ENCODE measurements at regions not wholly inside any gene's neighbourhood (a gene's known extent, or its start where the extent isn't known, plus 50 kb on each side); places are given as distances from the start of the nearest gene placed in this dataset.

GRCh38 chr9:22232971-22233370 is 213.7 kb upstream of the DMRTA1 start:
- ATAC-seq (replicated peaks), result no peak

DNA sequence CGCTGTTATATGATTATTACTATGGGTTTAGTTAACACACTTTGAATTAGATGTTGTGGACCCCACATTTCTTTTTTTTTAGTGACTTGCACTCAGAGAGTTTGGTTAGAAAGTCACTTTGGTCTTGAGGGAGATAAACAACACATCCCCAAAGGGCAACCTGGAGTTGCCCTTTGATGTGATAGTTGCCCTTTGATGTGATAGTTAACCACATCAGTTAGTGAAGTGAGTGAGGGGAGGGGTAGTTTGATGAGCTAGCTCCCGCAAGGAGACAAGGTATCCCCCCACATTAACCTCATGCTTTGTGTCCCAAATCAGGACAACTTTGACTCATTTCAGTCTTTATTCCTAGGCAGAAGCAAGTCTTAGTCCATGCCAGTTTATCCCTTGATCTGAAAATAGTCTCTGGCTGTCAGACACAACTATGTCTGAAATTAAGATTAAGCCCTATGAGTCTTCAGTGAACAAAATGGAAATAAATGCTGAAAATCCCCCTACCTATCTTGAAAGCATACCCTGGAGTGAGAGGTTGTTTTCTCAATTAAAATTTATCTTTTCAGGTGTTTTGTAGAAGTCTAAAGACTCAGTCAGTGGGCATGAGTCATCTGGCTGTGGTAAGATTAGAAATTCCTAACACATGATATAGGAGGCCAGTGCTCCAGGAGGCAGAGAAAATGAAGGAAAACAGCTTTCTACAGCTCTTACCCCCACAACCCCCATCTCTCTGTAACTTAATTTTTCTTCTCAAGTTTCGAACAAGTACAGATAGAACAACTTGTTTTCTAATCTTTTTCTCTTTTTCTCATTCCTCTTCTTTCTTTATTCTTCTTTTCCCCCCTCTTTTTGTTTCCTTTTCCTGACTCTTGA is 208.9 kb upstream of the DMRTA1 start:
- DNase-seq (no peak), ATAC-seq (replicated peaks) (no peak)
- peak overlapping the region; percentile 33 for H3K27ac Mint-ChIP-seq
- H3K4me3 Mint-ChIP-seq, result peak overlapping the region; percentile 4 to 41
- peaks cover 43 to 66% of the 10 kb centered on the region in 2 donors for H3K4me1 Mint-ChIP-seq
- peaks cover under 1 to 5% of the 10 kb centered on the region in 2 donors for H3K9me3 Mint-ChIP-seq
- H3K36me3 Mint-ChIP-seq, result peaks cover 0 to 1% of the 10 kb centered on the region in 2 donors
- H3K27me3 Mint-ChIP-seq, result no peaks in the 10 kb centered on the region

More at GRCh38 chr9:22232971-22233370, 213.7 kb upstream of the DMRTA1 start:
- Mint-ChIP-seq H3K27ac (no peak overlapping the region), H3K4me3 (no peak overlapping the region), H3K36me3 (peaks cover 6 to 16% of the 10 kb centered on the region in 2 donors), H3K9me3 (peaks cover 22 to 23% of the 10 kb centered on the region in 2 donors), H3K27me3 (peaks cover 0 to 12% of the 10 kb centered on the region in 2 donors), H3K4me1 (peaks cover 16 to 20% of the 10 kb centered on the region in 2 donors)
- no peak for DNase-seq

- Mint-ChIP-seq H3K4me1 (peaks cover 49 to 79% of the 10 kb centered on the region in 2 donors), H3K27me3 (no peaks in the 10 kb centered on the region), H3K4me3 (peak overlapping the region in 1 of 2 donors; percentile 33), H3K27ac (peak overlapping the region; percentile 70), H3K9me3 (peaks cover 0 to 4% of the 10 kb centered on the region in 2 donors), H3K36me3 (no peaks in the 10 kb centered on the region)
- DNase-seq (no peak), ATAC-seq (replicated peaks) (peak; percentile 12 to 18)
Observed at GRCh38 chr9:22238809-22239684, 207.6 kb upstream of the DMRTA1 start.

- no peaks in the 10 kb centered on the region for H3K9me3 Mint-ChIP-seq
- ATAC-seq (replicated peaks) (peak; percentile 64 to 74), DNase-seq (peak; percentile 38)
- H3K27ac Mint-ChIP-seq, result peak overlapping the region; percentile 82
- H3K4me3 Mint-ChIP-seq, result peak overlapping the region; percentile 31 to 69
- no peaks in the 10 kb centered on the region for H3K36me3 Mint-ChIP-seq
- peaks cover 50 to 81% of the 10 kb centered on the region in 2 donors for H3K4me1 Mint-ChIP-seq
- H3K27me3 Mint-ChIP-seq, result no peaks in the 10 kb centered on the region
Observed at GRCh38 chr9:22240619-22241018, 206.0 kb upstream of the DMRTA1 start.

DNA sequence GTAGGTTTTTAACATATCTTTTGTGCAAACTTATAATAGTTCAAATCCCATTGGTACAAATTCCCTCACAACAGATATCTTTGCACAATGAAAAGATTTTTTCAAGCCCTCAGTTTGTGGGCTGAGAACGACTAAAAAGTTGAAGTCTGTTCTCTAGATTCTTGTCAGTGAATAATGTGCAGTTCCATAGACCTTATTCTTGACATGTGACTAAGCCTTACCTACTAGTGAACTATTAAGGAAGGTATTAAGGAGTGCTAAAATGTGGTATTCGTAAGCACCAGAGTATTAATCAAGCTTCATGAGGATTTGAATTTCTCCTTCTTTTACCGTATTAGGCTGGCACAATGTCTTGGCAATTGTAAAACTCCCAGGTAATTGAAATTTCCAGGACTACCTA is 205.6 kb upstream of the DMRTA1 start:
- Mint-ChIP-seq H3K27me3 (no peaks in the 10 kb centered on the region), H3K27ac (peak overlapping the region; percentile 1), H3K4me3 (peak overlapping the region in 1 of 2 donors; percentile 20), H3K36me3 (no peaks in the 10 kb centered on the region), H3K9me3 (no peaks in the 10 kb centered on the region), H3K4me1 (peaks cover 47 to 77% of the 10 kb centered on the region in 2 donors)
- peak; percentile 35 for ATAC-seq (replicated peaks)
- no peak for DNase-seq

DNA sequence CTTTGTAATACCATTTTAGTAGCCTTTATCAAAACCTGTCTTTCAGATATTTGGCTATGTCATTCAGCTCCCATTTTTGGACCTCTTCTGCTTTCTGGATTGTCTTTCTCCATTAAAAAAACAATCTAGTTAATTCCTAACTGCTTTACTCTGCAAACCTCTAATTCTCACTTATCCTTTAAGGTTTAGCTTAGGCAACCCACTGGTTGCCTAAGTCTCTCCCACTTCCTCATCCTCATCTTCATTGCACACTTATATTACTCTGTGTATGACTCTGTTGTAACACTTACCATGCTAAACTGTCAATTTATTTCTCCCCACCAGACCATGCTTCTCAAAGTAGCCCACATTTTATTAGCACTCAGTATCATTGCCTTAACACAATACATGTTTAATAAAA is 205.0 kb upstream of the DMRTA1 start:
- H3K36me3 Mint-ChIP-seq, result no peaks in the 10 kb centered on the region
- no peaks in the 10 kb centered on the region for H3K9me3 Mint-ChIP-seq
- H3K4me3 Mint-ChIP-seq, result peak overlapping the region; percentile 51 to 52
- ATAC-seq (replicated peaks) (peak; percentile 72 to 80), DNase-seq (no peak)
- H3K27ac Mint-ChIP-seq, result peak overlapping the region; percentile 1
- H3K4me1 Mint-ChIP-seq, result peaks cover 45 to 74% of the 10 kb centered on the region in 2 donors
- no peaks in the 10 kb centered on the region for H3K27me3 Mint-ChIP-seq

- H3K27me3 Mint-ChIP-seq, result peaks cover 15 to 17% of the 10 kb centered on the region in 2 donors
Observed at GRCh38 chr9:22244139-22245011, 202.2 kb upstream of the DMRTA1 start.

DNA sequence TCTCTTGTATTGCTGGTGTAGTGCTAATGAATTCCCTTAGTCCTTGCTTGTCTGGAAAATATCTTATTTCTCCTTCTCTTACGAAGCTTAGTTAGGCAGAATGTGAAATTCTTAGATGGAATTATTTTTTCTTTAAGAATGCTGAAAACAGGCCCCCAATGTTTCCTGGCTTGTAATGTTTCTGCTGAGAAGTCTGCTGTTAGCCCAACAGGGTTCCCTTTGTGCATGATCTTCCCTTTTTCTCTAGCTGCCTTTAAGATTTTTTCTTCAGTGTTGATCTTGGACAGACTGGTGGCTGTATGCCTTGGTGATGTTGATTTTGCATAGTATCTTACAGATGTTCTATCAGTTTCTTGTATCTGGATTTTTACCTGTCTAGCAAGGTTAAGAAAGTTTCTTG is 191.3 kb upstream of the DMRTA1 start:
- Mint-ChIP-seq H3K27ac (no peak overlapping the region), H3K4me3 (no peak overlapping the region), H3K9me3 (peaks cover 29 to 34% of the 10 kb centered on the region in 2 donors), H3K4me1 (no peaks in the 10 kb centered on the region), H3K27me3 (peaks cover 57 to 78% of the 10 kb centered on the region in 2 donors), H3K36me3 (peaks cover 6 to 14% of the 10 kb centered on the region in 2 donors)
- no peak for DNase-seq
- no peak for ATAC-seq (replicated peaks)

More at GRCh38 chr9:22244139-22245011, 202.2 kb upstream of the DMRTA1 start:
- Mint-ChIP-seq H3K36me3 (no peaks in the 10 kb centered on the region), H3K27ac (no peak overlapping the region), H3K9me3 (peaks cover 0 to 2% of the 10 kb centered on the region in 2 donors), H3K4me1 (peaks cover 24 to 53% of the 10 kb centered on the region in 2 donors), H3K4me3 (no peak overlapping the region)
- ATAC-seq (replicated peaks) (peak; percentile 22 to 44), DNase-seq (no peak)

GRCh38 chr9:22256381-22256780 is 190.2 kb upstream of the DMRTA1 start:
- ATAC-seq (replicated peaks), result no peak
- H3K4me1 Mint-ChIP-seq, result no peaks in the 10 kb centered on the region

GRCh38 chr9:22257026-22257816 is 189.4 kb upstream of the DMRTA1 start:
- peaks cover 41 to 60% of the 10 kb centered on the region in 2 donors for H3K27me3 Mint-ChIP-seq
- DNase-seq (no peak), ATAC-seq (replicated peaks) (no peak)
- no peaks in the 10 kb centered on the region for H3K4me1 Mint-ChIP-seq
- no peak overlapping the region for H3K4me3 Mint-ChIP-seq
- peaks cover 2 to 8% of the 10 kb centered on the region in 2 donors for H3K36me3 Mint-ChIP-seq
- peaks cover 17 to 19% of the 10 kb centered on the region in 2 donors for H3K9me3 Mint-ChIP-seq
- H3K27ac Mint-ChIP-seq, result no peak overlapping the region

More at GRCh38 chr9:22256381-22256780, 190.2 kb upstream of the DMRTA1 start:
- no peak overlapping the region for H3K27ac Mint-ChIP-seq
- no peak overlapping the region for H3K4me3 Mint-ChIP-seq
- DNase-seq, result no peak
- H3K36me3 Mint-ChIP-seq, result peaks cover 6 to 14% of the 10 kb centered on the region in 2 donors
- H3K9me3 Mint-ChIP-seq, result peaks cover 24 to 25% of the 10 kb centered on the region in 2 donors
- H3K27me3 Mint-ChIP-seq, result peaks cover 47 to 68% of the 10 kb centered on the region in 2 donors

- Mint-ChIP-seq H3K36me3 (peaks cover 5 to 16% of the 10 kb centered on the region in 2 donors), H3K4me3 (no peak overlapping the region), H3K4me1 (no peaks in the 10 kb centered on the region), H3K9me3 (peaks cover 15 to 24% of the 10 kb centered on the region in 2 donors), H3K27ac (no peak overlapping the region), H3K27me3 (peaks cover 19 to 24% of the 10 kb centered on the region in 2 donors)
- DNase-seq (no peak), ATAC-seq (replicated peaks) (no peak)
Observed at GRCh38 chr9:22265038-22265437, 181.6 kb upstream of the DMRTA1 start.

DNA sequence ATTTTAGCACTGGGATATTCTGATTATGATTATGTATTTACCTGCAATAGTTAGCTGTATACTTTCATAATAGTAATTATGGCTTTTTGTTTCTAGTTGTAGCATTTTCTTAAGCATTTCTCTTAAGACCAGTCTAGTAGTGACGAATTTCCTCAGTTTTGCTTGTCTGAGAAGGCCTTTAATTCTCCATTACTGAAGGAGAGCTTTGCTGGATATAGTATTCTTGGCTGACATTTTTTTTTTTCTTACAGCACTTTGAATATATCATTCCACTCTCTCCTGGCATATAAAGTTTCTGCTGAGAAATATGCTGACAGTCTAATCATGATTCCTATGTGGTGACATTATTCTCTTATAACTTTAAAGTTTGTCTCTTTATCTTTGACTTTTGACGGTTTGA is 181.1 kb upstream of the DMRTA1 start:
- H3K27ac Mint-ChIP-seq, result no peak overlapping the region
- ATAC-seq (replicated peaks) (no peak), DNase-seq (no peak)
- no peaks in the 10 kb centered on the region for H3K4me1 Mint-ChIP-seq
- no peak overlapping the region for H3K4me3 Mint-ChIP-seq
- peaks cover 20 to 24% of the 10 kb centered on the region in 2 donors for H3K27me3 Mint-ChIP-seq
- peaks cover 15 to 24% of the 10 kb centered on the region in 2 donors for H3K9me3 Mint-ChIP-seq
- peaks cover 5 to 16% of the 10 kb centered on the region in 2 donors for H3K36me3 Mint-ChIP-seq

- ATAC-seq (replicated peaks) (no peak), DNase-seq (no peak)
- Mint-ChIP-seq H3K36me3 (no peaks in the 10 kb centered on the region), H3K4me1 (no peaks in the 10 kb centered on the region), H3K4me3 (no peak overlapping the region), H3K9me3 (peaks cover 0 to 2% of the 10 kb centered on the region in 2 donors), H3K27me3 (peaks cover 4 to 15% of the 10 kb centered on the region in 2 donors), H3K27ac (no peak overlapping the region)
Observed at GRCh38 chr9:22274477-22274876, 172.1 kb upstream of the DMRTA1 start.
